HG03097 (cell line): ENCODE measurements at regions not wholly inside any gene's neighbourhood (a gene's known extent, or its start where the extent isn't known, plus 50 kb on each side); places are given as distances from the start of the nearest gene placed in this dataset.

Experiments used
- ATAC-seq: cut with Tn5 transposase; IDR thresholded peaks from one replicate; pipeline ENCODE4 v1.9.1; 2021; ENCODE audit not compliant: unreplicated experiment, low FRiP score

- ATAC-seq: no peak
Observed at GRCh38 chrX:42944381-42944998, 166.5 kb upstream of the PPP1R2C start.

- no peak for ATAC-seq
Observed at GRCh38 chrX:42946544-42947194, 168.7 kb upstream of the PPP1R2C start.

GRCh38 chrX:42948723-42949657, 171.0 kb upstream of the PPP1R2C start:
- ATAC-seq: no peak

GRCh38 chrX:42951747-42952146, 173.8 kb upstream of the PPP1R2C start:
- no peak for ATAC-seq

GRCh38 chrX:42952621-42953020, 174.7 kb upstream of the PPP1R2C start:
- no peak for ATAC-seq

GRCh38 chrX:42954880-42955279, 176.9 kb upstream of the PPP1R2C start:
- no peak for ATAC-seq

GRCh38 chrX:42955349-42955748, 177.4 kb upstream of the PPP1R2C start:
- peak; percentile 45 for ATAC-seq

GRCh38 chrX:42967681-42968300, 189.8 kb upstream of the PPP1R2C start:
- ATAC-seq: no peak

- ATAC-seq: no peak
Observed at GRCh38 chrX:42973321-42973720, 195.4 kb upstream of the PPP1R2C start.

- no peak for ATAC-seq
Observed at GRCh38 chrX:42975906-42976305, 197.9 kb upstream of the PPP1R2C start.

GRCh38 chrX:42976746-42977366, 198.9 kb upstream of the PPP1R2C start:
- no peak for ATAC-seq

- ATAC-seq: no peak
Observed at GRCh38 chrX:42978655-42979379, 200.9 kb upstream of the PPP1R2C start.

GRCh38 chrX:42988700-42989099, 210.7 kb upstream of the PPP1R2C start:
- no peak for ATAC-seq

- no peak for ATAC-seq
Observed at GRCh38 chrX:42992199-42992943, 214.4 kb upstream of the PPP1R2C start.

- no peak for ATAC-seq
Observed at GRCh38 chrX:42996861-42997260, 218.9 kb upstream of the PPP1R2C start.

- ATAC-seq: no peak
Observed at GRCh38 chrX:43000121-43000520, 222.2 kb upstream of the PPP1R2C start.

- ATAC-seq: peak; percentile 84
Observed at GRCh38 chrX:43002526-43003203, 224.7 kb upstream of the PPP1R2C start.

- ATAC-seq: peak; percentile 22
Observed at GRCh38 chrX:43003204-43003565, 225.2 kb upstream of the PPP1R2C start.

- no peak for ATAC-seq
Observed at GRCh38 chrX:43003939-43004338, 226.0 kb upstream of the PPP1R2C start.
